HG03139 (cell line): ENCODE measurements at regions not wholly inside any gene's neighbourhood (a gene's known extent, or its start where the extent isn't known, plus 50 kb on each side); places are given as distances from the start of the nearest gene placed in this dataset.

Experiments used
- ATAC-seq: cut with Tn5 transposase; IDR thresholded peaks from one replicate; pipeline ENCODE4 v1.9.1; 2021; ENCODE audit not compliant: unreplicated experiment

DNA sequence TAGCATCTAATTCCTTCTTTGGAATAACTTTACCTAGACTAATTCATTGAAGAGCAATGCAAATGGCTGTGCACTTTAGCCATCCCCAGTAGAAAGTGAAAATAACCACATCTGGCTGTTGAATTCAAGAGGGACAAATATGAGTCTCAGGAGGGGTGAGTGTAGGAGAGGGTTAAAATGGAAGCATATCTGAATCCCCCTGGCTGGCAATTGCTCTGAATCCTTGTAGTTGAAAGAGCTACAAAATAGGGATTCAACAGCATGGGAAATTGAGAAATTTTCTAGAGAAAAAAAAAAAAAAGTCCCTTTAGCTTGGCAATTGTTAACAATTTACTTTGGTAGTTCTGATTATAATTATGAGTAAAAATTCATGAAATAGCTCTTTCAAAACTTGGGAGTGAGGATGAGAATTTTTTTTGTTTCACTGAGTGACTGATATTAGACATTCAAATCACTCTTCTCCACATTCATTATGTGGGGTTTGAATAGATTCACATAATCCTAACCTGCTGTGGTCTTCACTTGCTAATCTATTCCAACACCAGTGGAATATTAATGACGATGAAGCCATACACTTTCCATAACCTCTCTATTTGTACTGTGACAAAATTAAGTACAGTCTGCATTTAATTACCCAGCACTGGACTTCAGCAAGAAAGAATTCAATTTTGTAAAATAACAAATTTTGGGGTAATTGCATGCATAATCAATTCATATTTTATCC, 569.0 kb upstream of the MCTP2 start:
- no peak for ATAC-seq

DNA sequence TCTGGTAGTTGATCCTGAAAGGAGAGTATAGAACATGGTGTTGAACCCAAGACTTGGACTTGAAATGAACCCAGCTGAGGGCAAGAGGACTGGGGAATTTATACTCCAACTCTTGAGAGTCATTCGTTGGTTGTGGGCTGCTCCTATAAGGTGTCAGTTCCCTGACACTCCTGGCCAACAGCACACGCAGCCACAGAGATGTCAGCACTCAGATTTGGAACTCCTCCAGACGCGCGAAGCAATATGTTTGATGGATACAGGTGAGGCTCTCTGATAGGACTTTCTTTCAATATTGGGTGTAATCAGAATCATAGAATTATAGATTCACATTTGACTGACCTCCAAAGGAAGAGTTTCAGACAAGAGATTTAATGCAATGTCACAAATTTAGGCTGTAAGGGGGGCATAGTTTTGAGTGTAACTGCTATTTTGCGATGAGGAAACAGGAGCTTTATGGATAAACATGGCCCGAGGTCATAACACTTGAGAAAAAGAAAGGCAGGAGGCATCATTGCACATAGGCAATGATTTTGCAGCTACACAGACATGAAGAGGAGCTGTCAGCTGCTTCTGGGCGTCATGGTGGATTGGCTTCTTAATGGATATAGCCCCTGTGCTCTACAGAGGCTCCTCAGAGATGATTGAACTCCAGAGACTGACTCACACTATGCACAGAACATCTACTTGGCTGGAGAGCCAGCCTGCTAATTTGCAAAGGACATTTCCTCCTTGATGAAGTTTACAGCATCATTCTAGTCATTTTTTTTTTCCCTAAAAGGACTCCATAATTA, 569.2 kb upstream of the RGMA start:
- no peak for ATAC-seq

- no peak for ATAC-seq
These were observed 567.0 kb upstream of the RGMA start for GRCh38 chr15:93656041-93656440.

GRCh38 chr15:93649691-93650235, 560.8 kb upstream of the RGMA start:
- ATAC-seq = no peak

- ATAC-seq = no peak
These were observed 557.2 kb upstream of the RGMA start for GRCh38 chr15:93646193-93646592.

DNA sequence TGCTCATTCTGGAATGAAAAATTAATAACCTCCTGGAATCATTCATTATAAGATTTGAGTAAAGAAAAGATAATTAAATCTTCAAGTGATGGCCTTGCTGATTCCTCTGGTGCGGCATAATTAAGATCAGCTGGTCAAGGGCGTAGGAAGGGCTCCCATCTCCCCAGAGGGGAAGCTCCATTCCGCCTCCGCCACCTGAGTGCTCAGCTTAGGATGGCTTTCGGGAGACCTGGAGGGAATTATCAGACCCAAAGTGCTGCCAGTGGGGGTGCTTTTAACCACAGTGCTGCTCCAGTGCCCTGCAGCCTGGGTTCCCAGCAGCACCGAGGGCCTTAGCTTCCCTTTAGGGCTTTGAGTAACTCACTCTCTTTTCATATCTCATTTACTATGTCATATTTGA, 556.6 kb upstream of the RGMA start:
- ATAC-seq = no peak

- ATAC-seq = no peak
These were observed 555.6 kb upstream of the RGMA start for GRCh38 chr15:93644595-93644994.

- ATAC-seq = no peak
These were observed 551.5 kb upstream of the RGMA start for GRCh38 chr15:93640411-93640962.

DNA sequence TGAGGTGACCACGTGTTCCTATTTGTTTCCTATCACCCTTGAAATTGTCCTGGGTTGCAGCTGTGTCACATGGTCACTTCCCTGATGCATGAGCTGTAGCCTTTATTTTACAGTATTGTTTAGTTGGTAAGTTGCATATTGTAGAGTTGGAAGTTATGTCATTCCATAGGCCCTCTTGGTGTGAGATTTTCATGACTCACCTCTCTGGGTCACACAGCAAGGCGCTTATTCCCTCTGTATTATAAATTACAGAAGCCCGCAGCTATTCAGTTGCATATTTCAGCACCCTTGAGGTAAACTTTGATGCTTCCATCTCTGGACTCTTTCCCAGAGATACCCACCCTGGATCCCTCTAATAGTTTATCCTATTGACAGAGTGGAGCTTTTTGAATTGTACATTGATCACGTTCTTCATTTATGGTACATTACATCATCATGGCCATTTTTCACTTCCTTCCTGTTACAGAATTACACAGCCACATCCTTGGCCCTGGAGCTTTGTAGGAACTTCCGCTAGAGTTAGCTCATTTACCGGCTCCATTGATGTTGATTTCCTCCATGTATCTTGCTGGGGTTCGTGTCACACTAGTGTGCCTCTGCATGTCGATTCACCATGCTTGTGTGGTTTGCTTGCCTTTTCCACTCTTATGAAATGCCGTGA, 543.1 kb upstream of the RGMA start:
- ATAC-seq = no peak

GRCh38 chr15:93619597-93619996, 530.6 kb upstream of the RGMA start:
- ATAC-seq = no peak

GRCh38 chr15:93617443-93617842, 528.4 kb upstream of the RGMA start:
- ATAC-seq = no peak

DNA sequence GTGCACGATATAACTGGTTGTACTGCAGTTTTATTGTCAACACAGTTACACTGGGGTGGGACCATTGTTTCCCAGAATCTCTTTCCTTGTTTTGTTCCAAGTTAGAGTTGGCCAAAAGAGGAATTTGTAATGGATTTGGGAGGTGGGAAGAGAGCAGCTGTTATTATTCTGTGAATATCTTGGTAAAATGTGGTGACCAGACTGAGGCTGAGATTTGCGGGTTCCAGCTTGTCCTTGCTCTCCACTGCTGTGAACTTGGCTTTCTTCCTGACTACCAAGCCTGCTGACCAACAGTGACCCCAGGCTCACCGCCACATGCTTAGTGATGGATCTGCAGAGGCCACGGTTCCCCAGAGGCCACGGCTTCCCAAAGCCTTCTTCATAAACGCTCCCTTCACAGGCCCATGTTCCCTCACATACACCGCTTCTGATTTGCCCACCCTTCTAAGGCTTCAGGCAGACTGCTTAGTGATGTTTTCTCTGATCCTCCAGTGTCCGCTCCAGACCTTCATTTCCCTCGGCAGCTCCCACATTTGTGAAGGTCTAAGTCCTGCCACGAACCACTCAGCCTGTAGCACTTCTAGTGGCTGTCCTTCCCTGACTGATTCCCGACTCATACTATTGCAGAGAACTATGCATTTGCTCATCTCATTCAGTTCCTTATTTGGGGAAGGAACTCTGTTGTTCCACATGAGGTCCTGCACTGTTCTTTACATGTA, 525.5 kb upstream of the RGMA start:
- ATAC-seq = no peak

GRCh38 chr15:93613386-93613785, 524.4 kb upstream of the RGMA start:
- ATAC-seq = no peak

DNA sequence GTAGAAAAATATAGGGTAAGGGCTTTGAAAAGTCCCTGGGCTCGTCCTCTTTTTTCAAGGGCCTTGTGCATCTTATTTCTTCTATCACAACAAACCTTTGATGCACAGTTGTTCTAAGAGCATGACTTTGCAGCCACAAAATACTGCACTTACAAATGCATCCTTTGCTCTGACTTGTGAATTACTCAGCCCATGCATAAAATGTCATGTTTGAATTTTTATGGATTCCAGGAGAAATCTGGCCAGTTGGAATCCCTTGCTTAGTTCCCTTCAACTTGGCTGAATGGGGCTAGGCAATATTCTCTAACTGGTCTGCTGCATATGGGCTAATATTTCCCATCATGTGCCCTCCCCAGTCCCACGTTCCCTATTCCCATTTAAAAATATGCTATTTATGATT, 523.9 kb upstream of the RGMA start:
- no peak for ATAC-seq

GRCh38 chr15:93610944-93611343, 521.9 kb upstream of the RGMA start:
- ATAC-seq = no peak

DNA sequence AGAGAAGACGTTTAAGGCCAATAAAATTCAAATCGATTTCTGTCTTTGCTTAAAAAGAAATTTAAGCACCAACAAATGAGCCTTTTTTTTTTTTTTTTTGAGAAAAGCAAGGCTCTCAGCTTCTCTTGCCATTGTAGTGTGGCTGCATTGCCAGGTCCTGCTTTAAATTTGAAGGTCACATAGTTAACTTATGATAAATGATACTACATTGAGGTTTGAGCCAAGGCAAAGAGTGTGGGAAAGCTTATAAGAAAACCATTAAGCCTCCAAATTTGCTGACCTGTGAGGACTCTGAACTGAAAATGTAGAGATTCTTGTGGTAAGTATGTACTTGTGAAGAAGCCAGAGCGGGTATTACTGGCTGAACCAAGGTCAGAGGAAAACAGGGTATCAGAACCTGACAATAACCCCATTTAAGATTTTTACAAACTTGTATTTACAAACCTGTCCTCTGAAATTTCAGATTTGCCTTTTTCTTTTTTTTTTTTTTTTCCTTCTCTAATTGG, 519.7 kb upstream of the RGMA start:
- no peak for ATAC-seq

- no peak for ATAC-seq
These were observed 514.5 kb upstream of the RGMA start for GRCh38 chr15:93603550-93603949.

DNA sequence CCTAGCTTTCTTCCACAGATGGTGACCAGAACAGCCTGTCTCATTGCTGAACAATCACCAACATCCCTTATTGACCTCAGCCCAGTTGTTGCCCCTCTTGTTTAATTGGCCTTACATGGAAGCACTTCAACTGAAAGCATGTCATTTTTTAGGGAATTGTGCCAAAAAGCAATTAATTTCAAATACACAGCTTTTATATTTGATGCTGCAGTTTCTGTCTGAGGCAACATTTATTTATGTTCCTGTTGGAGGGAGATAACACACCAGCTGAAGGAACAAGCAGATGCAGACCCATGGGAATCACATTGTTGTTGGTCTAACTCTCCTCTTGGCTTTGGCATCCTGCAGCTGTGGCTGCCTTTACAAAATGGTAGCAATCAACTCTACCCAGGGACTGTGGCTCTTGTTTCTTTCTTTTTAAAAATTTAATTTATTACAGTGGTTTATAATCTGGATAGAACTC, 498.1 kb upstream of the RGMA start:
- no peak for ATAC-seq

DNA sequence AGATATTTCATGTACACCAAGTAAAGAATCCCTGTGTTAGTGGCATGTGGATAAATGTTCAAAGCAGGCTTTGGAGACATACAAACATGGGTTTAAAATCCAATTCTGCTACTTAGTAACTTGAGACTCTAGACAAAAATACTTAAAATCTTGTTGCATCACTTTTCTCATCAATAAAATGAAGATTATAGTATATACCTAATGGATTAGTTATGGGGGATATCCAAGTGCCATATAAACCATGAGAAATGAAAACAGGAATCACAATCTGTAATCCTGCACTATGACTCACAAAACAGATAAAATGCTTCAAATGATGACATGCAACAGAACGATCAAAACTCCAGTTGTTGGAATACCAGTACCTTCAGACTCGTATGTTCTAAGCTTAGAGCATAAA, 496.0 kb upstream of the RGMA start:
- no peak for ATAC-seq

DNA sequence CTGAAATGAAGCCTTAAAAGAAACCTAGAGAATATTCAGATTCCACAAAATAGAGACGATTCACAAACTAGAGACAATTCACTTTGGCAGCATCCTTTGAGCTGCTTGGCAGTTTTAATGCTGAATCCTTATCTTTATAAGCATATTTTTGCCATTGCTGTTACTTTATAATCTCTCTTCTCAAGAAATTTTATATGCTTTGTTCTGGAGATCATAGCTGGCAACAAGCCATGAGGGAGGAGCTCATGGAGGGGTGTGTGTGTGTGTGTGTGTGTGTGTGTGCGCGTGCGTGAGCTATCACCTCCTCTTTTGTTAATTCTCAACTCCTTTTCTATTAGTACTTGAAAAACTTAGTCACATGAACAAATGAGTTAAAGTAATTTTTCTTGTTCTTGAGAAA, 495.0 kb upstream of the RGMA start:
- no peak for ATAC-seq

DNA sequence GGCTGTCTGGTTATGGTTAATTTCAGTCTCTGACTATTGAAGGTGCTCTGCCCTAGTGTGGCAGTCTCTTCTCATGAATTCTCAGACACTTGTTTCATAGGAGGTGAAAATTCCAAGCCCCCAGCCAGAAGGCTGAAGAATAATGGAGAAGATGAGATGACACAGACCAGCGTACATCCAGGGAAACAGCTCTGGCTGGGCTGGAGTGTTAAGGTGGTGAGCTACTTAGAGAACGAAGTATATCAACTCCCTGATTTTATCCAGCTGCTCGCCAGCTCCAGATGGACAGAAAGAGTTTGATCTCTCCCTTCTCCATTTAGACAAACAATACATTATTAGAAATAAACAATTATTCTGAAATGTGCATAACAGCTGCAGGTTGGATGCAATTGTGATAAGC, 494.5 kb upstream of the RGMA start:
- no peak for ATAC-seq
